ENCODE measurements at regions not wholly inside any gene's neighbourhood (a gene's known extent, or its start where the extent isn't known, plus 50 kb on each side); places are given as distances from the start of the nearest gene placed in this dataset.

DNA sequence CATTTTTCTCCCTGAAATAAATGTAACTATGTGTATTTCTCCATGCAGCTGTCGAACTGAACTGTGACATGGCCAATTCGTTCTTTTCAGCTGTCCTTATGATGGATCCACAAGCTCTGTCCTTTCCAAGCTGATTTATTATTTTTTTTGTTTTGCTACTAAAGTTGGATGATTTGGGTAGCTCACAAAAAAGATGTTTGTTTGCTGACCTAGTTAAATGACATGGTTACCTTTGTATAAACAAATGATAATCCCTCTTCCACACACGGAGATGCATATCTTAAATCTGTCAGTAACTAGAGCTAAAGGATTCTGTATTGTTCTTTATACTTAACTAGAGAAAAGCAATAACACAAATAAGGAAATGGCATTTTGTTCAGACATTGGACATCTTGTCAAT lies 884.3 kb upstream of the PCDH20 start:
- TF ChIP-seq, protein P1, sequence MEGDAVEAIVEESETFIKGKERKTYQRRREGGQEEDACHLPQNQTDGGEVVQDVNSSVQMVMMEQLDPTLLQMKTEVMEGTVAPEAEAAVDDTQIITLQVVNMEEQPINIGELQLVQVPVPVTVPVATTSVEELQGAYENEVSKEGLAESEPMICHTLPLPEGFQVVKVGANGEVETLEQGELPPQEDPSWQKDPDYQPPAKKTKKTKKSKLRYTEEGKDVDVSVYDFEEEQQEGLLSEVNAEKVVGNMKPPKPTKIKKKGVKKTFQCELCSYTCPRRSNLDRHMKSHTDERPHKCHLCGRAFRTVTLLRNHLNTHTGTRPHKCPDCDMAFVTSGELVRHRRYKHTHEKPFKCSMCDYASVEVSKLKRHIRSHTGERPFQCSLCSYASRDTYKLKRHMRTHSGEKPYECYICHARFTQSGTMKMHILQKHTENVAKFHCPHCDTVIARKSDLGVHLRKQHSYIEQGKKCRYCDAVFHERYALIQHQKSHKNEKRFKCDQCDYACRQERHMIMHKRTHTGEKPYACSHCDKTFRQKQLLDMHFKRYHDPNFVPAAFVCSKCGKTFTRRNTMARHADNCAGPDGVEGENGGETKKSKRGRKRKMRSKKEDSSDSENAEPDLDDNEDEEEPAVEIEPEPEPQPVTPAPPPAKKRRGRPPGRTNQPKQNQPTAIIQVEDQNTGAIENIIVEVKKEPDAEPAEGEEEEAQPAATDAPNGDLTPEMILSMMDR (IDR thresholded peaks at IDR 0.05; ENCODE audit: insufficient read depth, low read length, poor library complexity, severe bottlenecking): no peak
- TF ChIP-seq EZH2phosphoT487 (conservative IDR thresholded peaks at IDR 0.05; ENCODE audit: low read length): no peak

Measured in SU-DHL-6 (cell line).